KOPT-K1 (cell line): ENCODE measurements at regions not wholly inside any gene's neighbourhood (a gene's known extent, or its start where the extent isn't known, plus 50 kb on each side); places are given as distances from the start of the nearest gene placed in this dataset.

Experiments used
- H3K27ac ChIP-seq: fragments of 200-600 bp; sonication (generic); 2 replicates; pipeline ENCODE4 v1.5.1; 2016; ENCODE audit warnings: antibody characterized with exemption, mild to moderate bottlenecking, low read depth, low read length; ENCODE audit not compliant: poor library complexity, severe bottlenecking
- H3K36me3 ChIP-seq: fragments of 200-600 bp; sonication (generic); 2 replicates; pipeline ENCODE4 v1.5.1; 2017; ENCODE audit warnings: antibody characterized with exemption, mild to moderate bottlenecking, low read length, moderate library complexity; ENCODE audit not compliant: insufficient read depth
- H3K9me3 ChIP-seq: fragments of 200-600 bp; sonication (generic); 2 replicates; pipeline ENCODE4 v1.5.1; 2017; ENCODE audit warnings: antibody characterized with exemption, low read length, mild to moderate bottlenecking; ENCODE audit not compliant: insufficient read depth, poor library complexity, severe bottlenecking

DNA sequence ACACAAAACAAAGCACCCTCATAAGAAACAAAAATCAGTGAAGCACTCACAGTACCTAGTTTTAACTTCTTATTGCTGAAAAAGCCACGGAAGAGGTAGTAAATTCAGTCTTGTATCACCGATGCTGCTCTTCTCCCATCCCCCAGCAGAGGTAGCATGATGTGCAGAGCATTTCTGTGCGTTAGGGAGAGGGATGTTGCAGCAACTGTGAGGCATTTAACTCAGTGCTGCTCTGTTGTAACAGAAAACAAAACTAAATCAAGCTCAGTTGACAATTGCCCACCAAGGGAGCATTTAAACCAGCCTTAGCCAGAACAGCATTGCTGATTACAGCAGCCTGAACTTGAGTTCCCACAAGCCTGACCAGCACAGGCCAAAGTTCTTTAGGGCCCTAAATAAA lies 1279.7 kb upstream of the ADGRL3 start:
- Histone ChIP-seq H3K36me3 (no peaks in the 10 kb centered on the region), H3K9me3 (no peaks in the 10 kb centered on the region), H3K27ac (no peak overlapping the region)

GRCh38 chr4:59925290-59925689 lies 1274.8 kb upstream of the ADGRL3 start:
- no peaks in the 10 kb centered on the region for H3K36me3 ChIP-seq
- H3K9me3 ChIP-seq: no peaks in the 10 kb centered on the region
- H3K27ac ChIP-seq: no peak overlapping the region

DNA sequence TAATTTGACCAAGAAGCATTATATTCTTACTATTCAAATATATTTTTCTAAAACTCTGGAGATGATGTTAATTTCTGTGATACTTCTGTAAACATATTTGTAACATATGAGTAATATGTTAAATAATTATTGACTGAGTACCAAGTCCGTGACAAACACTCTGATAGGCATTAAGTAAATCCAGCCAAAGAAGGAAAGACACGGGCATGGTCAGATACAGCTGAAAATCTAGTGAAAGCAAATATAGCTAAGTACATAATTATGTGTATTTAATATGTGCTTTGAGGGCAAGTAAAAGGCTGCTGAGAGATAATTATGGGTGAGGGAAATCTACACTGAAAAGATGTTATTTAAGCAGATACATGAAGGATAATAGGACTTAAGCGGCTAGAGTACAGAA lies 1263.6 kb upstream of the ADGRL3 start:
- Histone ChIP-seq H3K9me3 (no peaks in the 10 kb centered on the region), H3K36me3 (no peaks in the 10 kb centered on the region), H3K27ac (no peak overlapping the region)

GRCh38 chr4:59938166-59938565 lies 1262.0 kb upstream of the ADGRL3 start:
- Histone ChIP-seq H3K9me3 (no peaks in the 10 kb centered on the region), H3K36me3 (no peaks in the 10 kb centered on the region), H3K27ac (no peak overlapping the region)

DNA sequence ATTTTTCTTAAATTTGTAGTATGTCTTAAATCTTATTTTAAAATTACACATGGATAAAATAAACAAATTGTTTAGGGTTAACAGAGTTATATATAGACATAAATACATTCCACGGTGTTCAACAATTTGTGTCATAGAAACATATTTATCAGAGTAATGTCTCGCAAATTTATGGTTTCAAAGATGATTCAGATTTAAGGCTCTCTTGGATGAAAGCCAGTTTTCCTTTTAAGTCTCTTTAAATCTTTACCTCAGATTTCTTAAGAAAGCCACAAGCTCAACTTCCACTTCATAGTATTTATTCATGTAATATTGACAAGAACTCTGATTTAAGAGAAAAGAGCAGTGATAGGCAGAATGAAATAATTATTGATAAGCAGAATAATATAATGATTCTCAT lies 1254.8 kb upstream of the ADGRL3 start:
- H3K9me3 ChIP-seq: no peaks in the 10 kb centered on the region
- no peak overlapping the region for H3K27ac ChIP-seq
- no peaks in the 10 kb centered on the region for H3K36me3 ChIP-seq

DNA sequence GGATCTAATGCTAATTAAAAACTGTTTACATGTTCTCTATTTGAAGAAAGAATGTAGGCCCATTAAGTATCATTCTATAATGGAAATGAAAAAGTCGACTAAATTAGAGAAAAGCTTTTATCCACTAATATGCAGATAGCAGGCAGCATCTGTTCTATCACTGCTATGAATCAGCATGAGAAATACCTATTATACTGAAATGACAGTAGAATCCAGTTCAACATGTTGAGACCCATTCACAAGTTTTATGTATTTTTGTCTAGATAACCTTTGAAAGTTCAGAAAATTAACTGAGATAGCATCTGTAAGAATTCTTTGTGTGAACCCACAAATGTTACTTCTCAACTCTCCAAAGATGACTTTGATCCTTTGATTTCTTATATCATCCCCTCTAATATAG lies 1254.4 kb upstream of the ADGRL3 start:
- Histone ChIP-seq H3K9me3 (no peaks in the 10 kb centered on the region), H3K36me3 (no peaks in the 10 kb centered on the region), H3K27ac (no peak overlapping the region)

- H3K27ac ChIP-seq: no peak overlapping the region
- H3K36me3 ChIP-seq: no peaks in the 10 kb centered on the region
- H3K9me3 ChIP-seq: no peaks in the 10 kb centered on the region
Observed at GRCh38 chr4:59956366-59956765, 1243.8 kb upstream of the ADGRL3 start.

- H3K27ac ChIP-seq: no peak overlapping the region
- no peaks in the 10 kb centered on the region for H3K36me3 ChIP-seq
- no peaks in the 10 kb centered on the region for H3K9me3 ChIP-seq
Observed at GRCh38 chr4:59960143-59960542, 1240.0 kb upstream of the ADGRL3 start.

DNA sequence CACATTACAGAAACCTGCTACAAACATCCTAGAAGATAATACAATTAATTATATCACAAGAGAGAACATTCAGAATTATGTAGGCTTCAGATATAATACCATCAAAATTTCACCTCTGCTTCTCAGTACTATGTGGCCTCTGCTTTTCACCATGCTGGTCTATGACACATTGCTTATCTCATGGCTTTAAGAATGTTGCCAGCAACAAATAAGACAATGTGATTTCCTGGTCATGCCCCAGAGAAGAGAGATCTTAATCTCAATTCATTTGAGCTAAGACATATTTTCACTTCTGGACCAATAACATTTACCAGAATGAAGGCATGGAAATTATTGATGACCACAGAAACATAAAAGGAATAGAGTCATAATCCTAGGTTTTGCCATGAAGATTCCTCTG lies 1233.4 kb upstream of the ADGRL3 start:
- no peaks in the 10 kb centered on the region for H3K36me3 ChIP-seq
- no peaks in the 10 kb centered on the region for H3K9me3 ChIP-seq
- no peak overlapping the region for H3K27ac ChIP-seq

GRCh38 chr4:59968796-59969195 lies 1231.3 kb upstream of the ADGRL3 start:
- Histone ChIP-seq H3K36me3 (no peaks in the 10 kb centered on the region), H3K27ac (no peak overlapping the region), H3K9me3 (no peaks in the 10 kb centered on the region)

DNA sequence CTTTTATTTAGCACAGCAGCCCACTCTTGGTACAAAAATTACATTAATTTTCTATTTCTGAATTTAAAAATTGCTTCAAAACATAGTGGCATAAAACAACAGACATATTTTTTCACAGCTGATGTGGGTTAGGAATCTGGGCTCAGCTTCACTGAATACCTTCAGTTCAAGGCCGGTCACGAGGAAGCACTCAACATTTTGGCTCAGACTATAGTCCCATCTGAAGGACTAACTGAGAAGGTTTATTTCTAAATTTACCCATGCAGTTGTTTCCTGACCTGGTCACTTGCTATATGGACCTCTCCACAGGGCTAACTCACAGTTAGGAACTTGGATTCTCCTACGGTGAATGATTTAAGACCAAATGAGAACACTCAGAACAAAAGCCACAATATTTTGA lies 1230.2 kb upstream of the ADGRL3 start:
- Histone ChIP-seq H3K9me3 (no peaks in the 10 kb centered on the region), H3K27ac (no peak overlapping the region)

DNA sequence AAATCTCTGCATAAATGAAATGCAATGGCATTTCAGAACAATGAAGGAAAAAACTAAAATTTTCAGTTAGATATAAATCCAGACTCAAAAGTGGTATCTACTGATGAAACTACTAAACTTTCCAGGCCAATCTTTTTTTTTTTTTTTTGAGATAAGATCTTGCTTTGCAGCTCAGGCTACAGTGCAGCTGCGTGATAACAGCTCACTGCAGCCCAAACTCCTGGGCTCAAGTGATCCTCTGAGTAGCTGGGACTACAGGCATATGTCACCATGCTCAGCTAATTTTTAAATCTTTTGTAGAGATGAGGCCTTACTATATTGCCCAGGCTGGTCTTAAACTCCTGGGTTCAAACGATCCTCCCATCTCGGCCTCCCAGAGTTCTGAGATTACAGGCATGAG lies 1228.2 kb upstream of the ADGRL3 start:
- Histone ChIP-seq H3K36me3 (no peaks in the 10 kb centered on the region), H3K9me3 (no peaks in the 10 kb centered on the region), H3K27ac (no peak overlapping the region)

More for the DNA sequence above, 1230.2 kb upstream of the ADGRL3 start:
- no peaks in the 10 kb centered on the region for H3K36me3 ChIP-seq

GRCh38 chr4:59973492-59973891 lies 1226.6 kb upstream of the ADGRL3 start:
- no peaks in the 10 kb centered on the region for H3K9me3 ChIP-seq
- H3K36me3 ChIP-seq: no peaks in the 10 kb centered on the region
- no peak overlapping the region for H3K27ac ChIP-seq

- H3K9me3 ChIP-seq: no peaks in the 10 kb centered on the region
- no peak overlapping the region for H3K27ac ChIP-seq
- H3K36me3 ChIP-seq: no peaks in the 10 kb centered on the region
Observed at GRCh38 chr4:59979061-59979460, 1221.1 kb upstream of the ADGRL3 start.

DNA sequence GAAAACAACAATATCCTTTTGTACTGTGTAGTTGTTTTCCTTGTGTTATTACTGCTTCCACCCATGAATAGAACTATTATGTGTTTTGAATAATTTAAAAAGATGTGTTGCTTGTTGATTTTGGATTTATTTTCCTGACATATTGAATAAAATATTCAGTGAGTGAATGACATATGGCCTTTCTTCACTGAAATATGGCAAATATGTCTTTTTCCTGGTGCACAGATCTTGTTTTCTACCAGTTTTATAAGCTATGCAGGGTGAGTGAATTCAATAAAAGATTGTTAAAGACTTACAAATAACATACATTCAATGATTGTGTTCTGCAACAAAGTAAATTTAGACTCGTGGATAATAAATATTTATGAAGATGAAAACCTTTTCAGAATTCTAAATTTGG lies 1216.3 kb upstream of the ADGRL3 start:
- no peaks in the 10 kb centered on the region for H3K9me3 ChIP-seq
- H3K36me3 ChIP-seq: no peaks in the 10 kb centered on the region
- H3K27ac ChIP-seq: no peak overlapping the region

DNA sequence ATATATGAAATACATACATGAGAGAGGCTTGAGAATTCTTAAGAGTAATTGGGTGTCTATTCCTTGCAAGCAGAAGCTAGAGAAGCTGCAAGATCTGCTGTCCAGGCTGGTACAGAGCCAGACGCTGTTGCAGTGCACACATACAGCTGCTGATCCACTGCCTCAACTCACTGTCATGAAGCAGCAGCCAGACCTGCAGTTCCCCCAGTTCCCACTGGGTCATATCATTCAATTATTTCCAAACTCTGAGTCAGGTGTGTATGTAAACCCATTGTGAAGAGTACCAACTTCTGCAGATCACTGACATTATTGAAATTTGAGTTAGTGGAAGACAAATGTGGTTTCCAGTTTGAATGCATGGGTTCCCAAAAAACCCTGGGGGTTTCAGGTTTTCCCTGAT lies 1212.8 kb upstream of the ADGRL3 start:
- no peaks in the 10 kb centered on the region for H3K9me3 ChIP-seq
- H3K36me3 ChIP-seq: no peaks in the 10 kb centered on the region
- no peak overlapping the region for H3K27ac ChIP-seq

DNA sequence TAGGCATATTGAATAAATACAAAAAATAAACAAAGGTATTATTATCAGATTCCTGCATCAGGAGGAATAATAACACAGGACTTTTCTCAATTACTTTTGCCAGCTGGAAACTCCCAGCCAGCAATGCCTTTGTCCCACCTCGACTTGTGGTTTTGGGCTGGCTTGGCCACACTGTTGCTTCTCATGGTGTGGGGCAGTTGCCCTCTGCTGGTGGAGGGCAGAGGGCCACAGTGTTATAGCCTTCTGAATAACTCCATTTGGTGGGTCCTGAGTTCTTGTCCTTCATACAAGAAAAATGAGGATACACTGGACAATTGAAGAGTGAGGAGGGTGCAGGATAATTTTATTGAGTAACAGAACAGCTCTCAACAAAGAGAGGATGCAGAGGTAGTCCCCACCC lies 1206.0 kb upstream of the ADGRL3 start:
- Histone ChIP-seq H3K9me3 (peaks cover 10% of the 10 kb centered on the region), H3K27ac (no peak overlapping the region), H3K36me3 (no peaks in the 10 kb centered on the region)
